Neural progenitor cell (in vitro differentiated cells): ENCODE measurements at regions not wholly inside any gene's neighbourhood (a gene's known extent, or its start where the extent isn't known, plus 50 kb on each side); places are given as distances from the start of the nearest gene placed in this dataset.

Source experiments
- CTCF ChIP-seq: fragments of 200-600 bp; sonication (generic); IDR thresholded peaks from 2 replicates; pipeline ENCODE4 v1.5.1; 2017; ENCODE audit warnings: antibody characterized with exemption, mild to moderate bottlenecking
- EZH2 ChIP-seq: fragments of 200-600 bp; sonication (generic); IDR thresholded peaks from 2 replicates; pipeline ENCODE4 v1.6.1; 2017; ENCODE audit warnings: antibody characterized with exemption, mild to moderate bottlenecking, moderate library complexity

GRCh38 chr2:139048017-139048416 lies 267.8 kb upstream of the NXPH2 start:
- TF ChIP-seq CTCF: no peak
- TF ChIP-seq EZH2: no peak
